Tibial nerve (tissue), 4 donors: ENCODE measurements at regions not wholly inside any gene's neighbourhood (a gene's known extent, or its start where the extent isn't known, plus 50 kb on each side); places are given as distances from the start of the nearest gene placed in this dataset.

Source experiments
- DNase-seq, 2 donors: peaks; one replicate each; pipeline ENCODE4 v3.0.0-alpha.2; 2019; ENCODE audit warnings: low spot score in 2 of 2
- H3K27ac ChIP-seq, 4 donors: fragments of 200-600 bp; sonication (generic) in 3 of 4; one replicate each; pipeline ENCODE4 v1.5.1; 2017 to 2019; ENCODE audit warnings: mild to moderate bottlenecking in 1 of 4
- H3K27me3 ChIP-seq, 2 donors: fragments of 200-600 bp; sonication (generic) in 1 of 2; one replicate each; pipeline versions ENCODE4 v1.5.1 to v1.6.0; 2017 to 2019
- H3K36me3 ChIP-seq, 3 donors: fragments of 200-600 bp; sonication (generic); one replicate each; pipeline ENCODE4 v1.5.1; 2018 to 2019
- H3K4me1 ChIP-seq, 4 donors: fragments of 200-600 bp; sonication (generic) in 3 of 4; one replicate each; pipeline ENCODE4 v1.5.1; 2017 to 2019
- H3K4me3 ChIP-seq, 4 donors: fragments of 200-600 bp; sonication (generic) in 3 of 4; one replicate each; pipeline ENCODE4 v1.5.1; 2017 to 2019; ENCODE audit warnings: mild to moderate bottlenecking in 1 of 4, moderate library complexity in 1 of 4
- H3K9me3 ChIP-seq, 4 donors: fragments of 200-600 bp; sonication (generic) in 3 of 4; one replicate each; pipeline ENCODE4 v1.5.1; 2017 to 2019
- EP300 ChIP-seq, 2 donors: sonication (generic); formaldehyde crosslinking; IDR thresholded peaks; one replicate each; pipeline ENCODE4 v1.6.1; 2017; ENCODE audit warnings: antibody characterized with exemption in 2 of 2, mild to moderate bottlenecking in 1 of 2
- POLR2A ChIP-seq, 2 donors: fragments of 450-650 bp; IDR thresholded peaks; one replicate each; pipeline ENCODE4 v1.6.1; 2017; ENCODE audit warnings: antibody characterized with exemption in 2 of 2, mild to moderate bottlenecking in 2 of 2, moderate library complexity in 2 of 2
- WGBS, 2 donors: methylation state at CpG; one replicate each; pipeline ENCODE4 v1.1.5; 2018; 5-methylcytosine and 5-hydroxymethylcytosine counted together
- TF ChIP-seq, protein P1 (sequence below), 5 experiments: fragments of 200-600 bp in 3 of 5; fragments of 450-650 bp in 2 of 5; sonication (generic) in 3 of 5; IDR thresholded peaks; one replicate each; pipeline ENCODE4 v1.5.1; 2016 to 2019; ENCODE audit warnings: antibody characterized with exemption in 5 of 5, mild to moderate bottlenecking in 3 of 5, moderate library complexity in 2 of 5

DNA sequence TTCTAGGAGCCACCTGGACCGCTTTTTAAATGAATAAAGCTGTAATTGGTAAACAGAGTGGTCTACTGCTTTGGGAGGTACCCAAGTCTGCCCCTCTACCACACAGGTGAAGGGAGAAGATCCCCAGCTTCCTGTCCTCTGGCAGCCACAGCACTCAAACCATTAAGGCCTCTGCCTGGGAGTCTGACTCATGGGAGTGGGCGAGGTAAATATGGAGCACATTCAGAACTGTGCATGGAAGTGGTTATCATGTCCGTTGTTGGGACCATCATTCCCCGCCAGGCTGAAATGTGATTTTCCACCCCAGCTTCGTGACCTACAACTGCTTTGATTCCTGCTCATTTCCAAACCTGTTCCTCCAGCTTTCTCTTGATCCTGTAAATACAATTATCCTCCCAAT, 59.5 kb upstream of the ALDH1B1 start:
- 79 to 80% methylated on average over 5 of the region's 5 CpGs for WGBS, 2 donors
- no peaks in the 10 kb centered on the region for H3K27me3 ChIP-seq
- H3K36me3 ChIP-seq: no peaks in the 10 kb centered on the region

DNA sequence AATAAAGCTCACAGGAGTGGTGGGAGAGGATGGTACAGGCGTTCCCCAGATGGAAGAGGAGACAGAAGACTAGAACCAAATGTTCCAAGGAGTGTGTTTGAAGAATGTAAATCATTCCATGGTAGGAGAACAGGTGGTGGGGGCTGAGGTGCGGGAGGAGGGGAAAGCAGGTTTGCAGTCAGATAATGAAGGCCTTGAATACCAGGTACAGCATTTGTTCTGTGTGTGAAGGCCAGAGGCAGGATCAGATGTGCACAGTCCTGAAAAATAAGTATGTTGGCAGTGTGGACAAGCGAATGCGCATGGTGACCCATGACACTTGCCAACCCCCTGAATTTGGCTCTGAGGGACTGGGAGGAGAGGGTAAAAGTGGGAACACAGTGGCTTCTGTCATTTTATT, 59.9 kb upstream of the ALDH1B1 start:
- Histone ChIP-seq H3K4me3 (no peak overlapping the region), H3K9me3 (no peaks in the 10 kb centered on the region), H3K27ac (no peak overlapping the region), H3K36me3 (no peaks in the 10 kb centered on the region), H3K4me1 (peaks cover 0 to 18% (median 0%) of the 10 kb centered on the region in 4 donors), H3K27me3 (no peaks in the 10 kb centered on the region)
- 91 to 92% methylated on average over 4 of the region's 4 CpGs for WGBS, 2 donors
- DNase-seq: no peak
- TF ChIP-seq, protein P1, sequence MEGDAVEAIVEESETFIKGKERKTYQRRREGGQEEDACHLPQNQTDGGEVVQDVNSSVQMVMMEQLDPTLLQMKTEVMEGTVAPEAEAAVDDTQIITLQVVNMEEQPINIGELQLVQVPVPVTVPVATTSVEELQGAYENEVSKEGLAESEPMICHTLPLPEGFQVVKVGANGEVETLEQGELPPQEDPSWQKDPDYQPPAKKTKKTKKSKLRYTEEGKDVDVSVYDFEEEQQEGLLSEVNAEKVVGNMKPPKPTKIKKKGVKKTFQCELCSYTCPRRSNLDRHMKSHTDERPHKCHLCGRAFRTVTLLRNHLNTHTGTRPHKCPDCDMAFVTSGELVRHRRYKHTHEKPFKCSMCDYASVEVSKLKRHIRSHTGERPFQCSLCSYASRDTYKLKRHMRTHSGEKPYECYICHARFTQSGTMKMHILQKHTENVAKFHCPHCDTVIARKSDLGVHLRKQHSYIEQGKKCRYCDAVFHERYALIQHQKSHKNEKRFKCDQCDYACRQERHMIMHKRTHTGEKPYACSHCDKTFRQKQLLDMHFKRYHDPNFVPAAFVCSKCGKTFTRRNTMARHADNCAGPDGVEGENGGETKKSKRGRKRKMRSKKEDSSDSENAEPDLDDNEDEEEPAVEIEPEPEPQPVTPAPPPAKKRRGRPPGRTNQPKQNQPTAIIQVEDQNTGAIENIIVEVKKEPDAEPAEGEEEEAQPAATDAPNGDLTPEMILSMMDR (IDR thresholded peaks at IDR 0.05): no peak
- no peak for TF ChIP-seq POLR2A (IDR thresholded peaks at IDR 0.05)
- no peak for TF ChIP-seq EP300 (IDR thresholded peaks at IDR 0.05)

More for the DNA sequence above, 59.5 kb upstream of the ALDH1B1 start:
- Histone ChIP-seq H3K27ac (no peak overlapping the region), H3K9me3 (no peaks in the 10 kb centered on the region), H3K4me3 (no peak overlapping the region), H3K4me1 (peaks cover 0 to 16% (median 0%) of the 10 kb centered on the region in 4 donors)
- TF ChIP-seq, protein P1 (IDR thresholded peaks at IDR 0.05): no peak
- no peak for DNase-seq

DNA sequence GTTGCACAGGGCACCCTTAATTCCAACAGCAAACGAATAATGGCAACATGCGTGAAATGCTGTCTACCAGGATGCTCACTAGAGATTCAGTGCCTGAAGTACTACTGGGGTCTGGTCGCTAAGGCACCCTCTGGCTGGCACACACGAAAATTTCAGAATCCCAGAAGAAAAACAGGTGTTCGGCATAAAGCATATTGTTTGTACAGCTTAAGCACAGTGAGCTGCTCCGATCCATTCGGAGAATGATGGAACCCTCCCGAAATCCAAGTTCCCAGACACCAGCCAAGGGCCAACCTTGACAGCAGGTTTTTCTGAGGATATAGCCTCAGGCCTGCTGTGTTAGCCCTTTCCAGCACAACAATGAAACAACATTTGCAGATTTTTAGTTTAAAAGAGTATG, 61.4 kb upstream of the ALDH1B1 start:
- Histone ChIP-seq H3K4me1 (peaks cover 0 to 8% (median 0%) of the 10 kb centered on the region in 4 donors), H3K4me3 (no peak overlapping the region), H3K36me3 (no peaks in the 10 kb centered on the region), H3K9me3 (no peaks in the 10 kb centered on the region), H3K27ac (no peak overlapping the region), H3K27me3 (no peaks in the 10 kb centered on the region)
- no peak for TF ChIP-seq POLR2A (IDR thresholded peaks at IDR 0.05)
- TF ChIP-seq, protein P1 (IDR thresholded peaks at IDR 0.05): no peak
- TF ChIP-seq EP300 (IDR thresholded peaks at IDR 0.05): no peak
- 86 to 91% methylated on average over 8 of the region's 8 CpGs for WGBS, 2 donors
- DNase-seq: no peak

DNA sequence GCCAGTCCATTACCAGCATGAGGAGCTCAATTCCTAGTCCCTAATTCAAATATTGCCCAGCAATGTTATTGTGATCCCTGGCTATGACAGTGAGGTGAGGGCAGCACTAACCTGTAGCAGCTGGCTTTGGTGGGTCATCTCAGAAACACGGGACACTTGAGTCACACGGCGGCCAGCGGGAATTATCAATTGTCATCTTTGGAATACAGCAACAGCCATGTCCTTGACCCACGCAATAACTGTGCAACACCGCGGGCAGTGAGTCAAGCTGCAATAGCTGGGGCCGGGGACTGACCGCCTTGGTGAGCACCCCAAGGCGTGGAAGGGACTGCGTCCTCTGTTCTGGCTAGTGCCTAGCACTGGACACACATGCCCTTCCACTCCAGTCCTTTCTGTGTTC, 62.5 kb upstream of the ALDH1B1 start:
- Histone ChIP-seq H3K9me3 (no peaks in the 10 kb centered on the region), H3K27me3 (no peaks in the 10 kb centered on the region), H3K36me3 (no peaks in the 10 kb centered on the region), H3K4me1 (peaks cover 0 to 8% (median 0%) of the 10 kb centered on the region in 4 donors), H3K27ac (no peak overlapping the region), H3K4me3 (no peak overlapping the region)
- TF ChIP-seq, protein P1 (IDR thresholded peaks at IDR 0.05): no peak
- TF ChIP-seq POLR2A (IDR thresholded peaks at IDR 0.05): no peak
- TF ChIP-seq EP300 (IDR thresholded peaks at IDR 0.05): no peak
- DNase-seq: no peak
- WGBS, 2 donors: 88% methylated on average over 11 of the region's 11 CpGs

DNA sequence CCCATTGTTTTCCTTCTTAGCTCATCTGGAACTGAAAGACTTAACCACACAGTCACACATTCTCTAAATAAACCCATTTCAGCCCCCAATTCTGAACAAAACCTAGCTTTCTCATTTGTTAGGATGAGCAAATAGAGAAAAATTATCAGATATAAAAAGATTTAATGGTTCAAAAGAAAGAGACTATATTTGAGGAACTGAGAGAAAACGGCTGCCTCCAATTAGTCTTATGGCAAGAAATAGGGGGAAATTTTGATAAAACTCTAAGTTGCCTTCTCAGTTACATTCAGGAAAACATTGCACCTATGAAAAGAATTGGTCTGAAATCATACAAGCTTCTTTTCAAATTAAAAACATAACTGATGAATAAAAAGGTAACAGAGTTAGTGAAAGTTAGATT, 63.7 kb upstream of the ALDH1B1 start:
- TF ChIP-seq POLR2A (IDR thresholded peaks at IDR 0.05) (no peak), EP300 (IDR thresholded peaks at IDR 0.05) (no peak)
- TF ChIP-seq, protein P1 (IDR thresholded peaks at IDR 0.05): no peak
- Histone ChIP-seq H3K9me3 (no peaks in the 10 kb centered on the region), H3K27me3 (no peaks in the 10 kb centered on the region), H3K4me3 (no peak overlapping the region), H3K4me1 (peaks cover 0 to 8% (median 0%) of the 10 kb centered on the region in 4 donors), H3K36me3 (no peaks in the 10 kb centered on the region), H3K27ac (no peak overlapping the region)
- DNase-seq: no peak
- 74 to 83% methylated on average over 1 of the region's 1 CpG for WGBS, 2 donors
